SK-N-MC (cell line): ENCODE measurements at regions not wholly inside any gene's neighbourhood (a gene's known extent, or its start where the extent isn't known, plus 50 kb on each side); places are given as distances from the start of the nearest gene placed in this dataset.

Source experiments
- DNase-seq: peaks from one replicate; pipeline ENCODE4 v3.0.0-alpha.2; 2011; ENCODE audit warnings: low read depth, low spot score
- H3K27ac ChIP-seq: fragments of 200-600 bp; sonication (generic); 2 replicates; pipeline ENCODE4 v1.5.1; 2016; ENCODE audit warnings: mixed run types
- H3K36me3 ChIP-seq: fragments of 200-600 bp; sonication (generic); 2 replicates; pipeline ENCODE4 v1.6.1; 2017; ENCODE audit warnings: antibody characterized with exemption, low read length, mixed read lengths; ENCODE audit not compliant: insufficient read depth
- H3K4me3 ChIP-seq: fragments of 200-600 bp; sonication (generic); 2 replicates; pipeline ENCODE4 v1.5.1; 2016
- H3K9ac ChIP-seq: fragments of 200-600 bp; sonication (generic); 2 replicates; pipeline ENCODE4 v1.8.0; 2017; ENCODE audit warnings: mixed run types, mixed read lengths; ENCODE audit not compliant: insufficient read length
- H3K9me3 ChIP-seq: fragments of 200-600 bp; sonication (generic); 2 replicates; pipeline ENCODE4 v1.6.1; 2017; ENCODE audit warnings: low read depth, mild to moderate bottlenecking, antibody characterized with exemption, low read length, moderate library complexity, mixed read lengths
- EZH2 ChIP-seq: fragments of 200-600 bp; sonication (generic); IDR thresholded peaks from one replicate; pipeline ENCODE4 v1.6.1; 2017; ENCODE audit warnings: antibody characterized with exemption
- FOXP2 ChIP-seq: optimal IDR thresholded peaks from 2 replicates; pipeline ENCODE3; 2011; ENCODE audit warnings: mild to moderate bottlenecking, moderate library complexity; ENCODE audit not compliant: insufficient read depth; ENCODE audit errors: extremely low read length, control extremely low read depth
- POLR2AphosphoS5 ChIP-seq: IDR thresholded peaks from 2 replicates; pipeline ENCODE4 v1.6.1; 2012; ENCODE audit warnings: mild to moderate bottlenecking, low read depth, low read length, borderline replicate concordance

DNA sequence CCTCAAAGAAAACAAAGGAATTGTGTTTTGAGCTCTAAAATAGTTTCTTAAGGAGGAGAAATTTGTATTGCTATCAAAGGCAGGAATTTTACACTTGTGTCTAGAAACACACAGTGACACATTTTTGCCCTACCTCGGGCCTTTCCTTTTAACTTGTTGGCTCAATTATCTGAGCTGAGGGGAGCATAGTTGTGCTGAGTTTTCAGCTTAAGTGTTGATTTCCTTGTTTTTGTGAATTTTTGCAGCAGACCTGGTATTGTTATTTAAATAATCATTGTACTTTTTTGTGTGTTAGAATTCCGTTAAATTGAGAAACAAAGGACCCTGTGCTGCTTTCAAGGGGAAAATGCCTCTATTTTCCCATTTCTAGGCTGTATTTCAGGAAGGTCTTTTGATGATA lies 249.7 kb downstream of the CD83 start:
- TF ChIP-seq FOXP2 (no peak), EZH2 (no peak), POLR2AphosphoS5 (no peak)
- Histone ChIP-seq H3K27ac (peak overlapping the region; percentile 72), H3K9me3 (no peaks in the 10 kb centered on the region; the same call in 1 of the 2 replicates), H3K4me3 (no peak overlapping the region; the same call in 1 of the 2 replicates), H3K9ac (no peak overlapping the region), H3K36me3 (peaks cover under 1% of the 10 kb centered on the region; the same call in 1 of the 2 replicates)
- DNase-seq = no peak

DNA sequence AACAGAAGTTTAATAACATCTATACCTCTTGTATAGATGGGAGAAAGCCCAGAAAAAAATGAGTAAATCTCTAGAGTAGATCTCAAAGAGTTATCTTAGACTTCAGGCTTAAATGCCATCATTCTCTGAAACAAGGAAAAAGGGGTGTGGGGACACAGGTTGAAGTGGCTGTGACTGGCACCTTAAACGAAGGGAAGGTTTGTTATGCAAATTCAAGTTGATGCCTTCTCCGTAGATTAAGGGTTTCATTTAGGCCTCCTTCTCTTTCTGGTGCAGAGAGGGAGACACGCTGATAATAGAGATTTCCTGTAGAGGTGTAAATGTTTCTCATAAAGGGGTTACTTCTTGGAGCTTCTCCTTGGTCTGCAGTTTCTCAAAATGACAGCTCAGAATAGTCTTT lies 252.1 kb downstream of the CD83 start:
- Histone ChIP-seq H3K4me3 (no peak overlapping the region), H3K9me3 (peaks cover 11% of the 10 kb centered on the region; the same call in 1 of the 2 replicates), H3K36me3 (peaks cover 5% of the 10 kb centered on the region; the same call in 1 of the 2 replicates), H3K9ac (no peak overlapping the region), H3K27ac (no peak overlapping the region)
- TF ChIP-seq EZH2 = no peak
- TF ChIP-seq FOXP2 = no peak
- TF ChIP-seq POLR2AphosphoS5 = no peak
- DNase-seq = no peak

- no peak overlapping the region for H3K9ac ChIP-seq
- DNase-seq = no peak
- peaks cover 5% of the 10 kb centered on the region; the same call in 1 of the 2 replicates for H3K36me3 ChIP-seq
- H3K27ac ChIP-seq = no peak overlapping the region
- peaks cover 11% of the 10 kb centered on the region; the same call in 1 of the 2 replicates for H3K9me3 ChIP-seq
- H3K4me3 ChIP-seq = no peak overlapping the region
- TF ChIP-seq POLR2AphosphoS5 = no peak
- no peak for TF ChIP-seq EZH2
- TF ChIP-seq FOXP2 = no peak
These were observed 254.0 kb downstream of the CD83 start for GRCh38 chr6:14371530-14371929.

DNA sequence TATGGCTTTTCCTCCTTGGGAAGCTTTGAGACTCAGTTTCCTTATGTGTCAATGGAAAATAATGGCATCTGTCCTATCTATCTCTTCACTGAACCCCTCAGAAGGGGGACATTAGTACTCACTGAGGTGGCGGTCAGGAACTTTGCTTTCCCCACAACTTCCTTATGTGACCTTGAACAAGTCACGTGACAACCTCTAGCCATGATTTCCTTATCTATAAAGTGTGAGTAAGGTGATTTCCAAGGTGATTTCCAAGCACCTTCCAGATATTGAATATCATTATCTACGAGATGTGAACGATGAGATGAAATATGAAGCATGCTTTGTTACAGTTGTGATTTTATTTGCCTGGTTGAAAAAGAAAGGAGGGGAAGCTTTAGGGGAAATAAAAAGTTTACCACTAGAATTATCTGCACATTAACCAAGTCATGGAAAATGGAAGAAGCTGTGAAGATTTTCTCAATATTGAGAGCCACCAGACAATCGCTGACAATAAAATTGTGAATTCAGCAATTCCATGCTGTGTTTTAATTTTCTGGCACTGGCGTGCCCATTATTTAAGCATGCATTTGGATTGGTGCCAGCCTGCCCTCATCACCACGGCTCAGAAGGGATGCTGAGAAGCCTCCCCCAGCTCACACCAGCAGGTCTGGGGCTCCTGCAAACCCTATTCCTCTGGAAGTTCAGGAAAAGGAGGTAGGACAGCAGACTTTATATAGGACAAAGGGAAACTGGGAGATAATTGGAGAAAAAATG lies 255.3 kb downstream of the CD83 start:
- no peak overlapping the region for H3K4me3 ChIP-seq
- H3K36me3 ChIP-seq = peaks cover 5% of the 10 kb centered on the region; the same call in 1 of the 2 replicates
- no peak overlapping the region for H3K9ac ChIP-seq
- peak overlapping the region; percentile 34; the same call in 1 of the 2 replicates for H3K27ac ChIP-seq
- TF ChIP-seq POLR2AphosphoS5 = peak; percentile 70; the same call in 1 of the 2 replicates
- TF ChIP-seq EZH2 = no peak
- TF ChIP-seq FOXP2 = no peak
- peak; percentile 71 for DNase-seq
- H3K9me3 ChIP-seq = peaks cover 11% of the 10 kb centered on the region; the same call in 1 of the 2 replicates

DNA sequence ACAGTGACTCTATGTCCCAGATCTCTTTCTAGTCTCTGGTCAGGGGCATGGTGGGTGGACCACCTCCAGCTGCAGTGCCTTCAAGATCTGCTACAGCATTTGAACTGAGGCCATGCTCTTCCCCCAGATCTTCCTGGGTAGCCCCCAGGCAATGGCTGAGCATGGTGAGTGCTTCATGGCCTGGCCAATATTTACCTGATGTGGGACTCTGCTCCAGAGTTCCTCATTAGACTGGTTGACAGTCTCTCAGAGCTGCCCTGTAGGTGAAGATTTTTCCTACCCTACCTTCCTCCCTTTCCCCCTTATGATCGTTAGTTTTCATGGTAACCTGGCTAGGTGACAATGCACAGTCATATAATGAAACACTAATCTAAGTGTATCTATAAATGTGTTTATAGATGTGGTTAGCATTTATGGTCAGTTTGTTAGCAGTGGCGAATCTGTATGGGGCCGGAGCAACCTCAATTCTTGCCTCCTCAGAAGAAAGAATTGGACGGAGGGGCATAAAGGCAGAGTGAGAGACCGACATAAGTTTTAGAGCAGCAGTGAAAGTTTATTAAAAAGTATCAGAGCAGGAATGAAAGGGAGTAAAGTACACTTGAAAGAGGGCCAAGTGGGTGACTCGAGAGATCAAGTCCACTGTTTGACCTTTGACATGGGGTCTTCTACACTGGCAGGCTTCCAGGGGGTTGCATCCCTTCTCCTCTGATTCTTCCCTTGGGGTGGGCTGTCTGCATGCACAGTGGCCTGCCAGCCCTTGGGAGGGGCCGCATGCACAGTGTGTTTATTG lies 256.3 kb downstream of the CD83 start:
- Histone ChIP-seq H3K9me3 (peaks cover 13% of the 10 kb centered on the region; the same call in 1 of the 2 replicates), H3K4me3 (no peak overlapping the region), H3K27ac (0 out of 2 replicates have a peak overlapping the region, but pooled peaks have one; percentile 34), H3K36me3 (peaks cover 11% of the 10 kb centered on the region; the same call in 1 of the 2 replicates), H3K9ac (no peak overlapping the region)
- TF ChIP-seq FOXP2 (no peak), EZH2 (no peak), POLR2AphosphoS5 (no peak)
- DNase-seq = no peak

DNA sequence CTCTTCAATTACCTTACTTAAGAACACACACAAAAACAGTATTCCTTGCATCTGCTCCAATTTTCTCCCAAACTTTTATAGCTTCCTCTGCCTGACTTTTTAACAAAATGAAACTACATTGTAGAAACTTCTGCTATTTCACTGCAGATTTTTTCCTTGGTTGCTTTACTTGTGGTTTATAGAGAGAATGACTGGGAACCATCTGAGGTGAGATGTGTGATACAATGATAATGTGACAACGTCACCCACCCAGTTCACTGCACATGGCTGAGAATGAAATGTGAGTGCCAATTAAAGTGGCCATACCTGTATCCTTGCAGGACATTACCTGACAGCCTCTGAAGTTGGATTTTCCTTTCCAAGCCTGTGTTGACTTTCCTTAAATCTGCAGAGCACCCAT lies 258.4 kb downstream of the CD83 start:
- H3K9me3 ChIP-seq = peaks cover 13% of the 10 kb centered on the region; the same call in 1 of the 2 replicates
- H3K36me3 ChIP-seq = peaks cover 11% of the 10 kb centered on the region; the same call in 1 of the 2 replicates
- H3K4me3 ChIP-seq = no peak overlapping the region
- no peak for TF ChIP-seq EZH2
- no peak for TF ChIP-seq POLR2AphosphoS5
- no peak for TF ChIP-seq FOXP2
- no peak for DNase-seq
- no peak overlapping the region for H3K9ac ChIP-seq
- no peak overlapping the region for H3K27ac ChIP-seq

DNA sequence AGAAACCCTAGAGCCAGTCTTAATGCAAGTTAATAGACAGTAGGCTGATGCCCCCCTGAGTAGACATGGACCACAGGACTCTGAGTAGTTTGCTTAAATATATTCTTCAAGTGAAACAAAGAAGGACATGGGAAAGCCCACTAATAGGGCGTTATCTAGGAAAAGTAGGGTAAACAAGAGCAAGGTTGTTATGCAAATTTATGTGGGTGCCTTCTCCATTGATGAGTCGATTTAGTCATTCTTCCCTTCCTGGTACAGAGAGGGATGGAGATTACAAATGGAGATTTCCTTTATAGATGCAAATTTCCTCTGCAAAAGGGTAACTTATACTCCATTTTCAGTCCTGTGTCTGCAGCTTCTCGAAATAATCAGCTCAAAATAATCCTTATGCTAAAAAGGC lies 262.0 kb downstream of the CD83 start:
- TF ChIP-seq POLR2AphosphoS5 (no peak), EZH2 (no peak), FOXP2 (no peak)
- Histone ChIP-seq H3K9ac (no peak overlapping the region), H3K36me3 (peaks cover 6% of the 10 kb centered on the region; the same call in 1 of the 2 replicates), H3K27ac (no peak overlapping the region), H3K4me3 (no peak overlapping the region), H3K9me3 (0 out of 2 replicates have a peak, but pooled peaks cover 3% of the 10 kb centered on the region)
- DNase-seq = no peak

DNA sequence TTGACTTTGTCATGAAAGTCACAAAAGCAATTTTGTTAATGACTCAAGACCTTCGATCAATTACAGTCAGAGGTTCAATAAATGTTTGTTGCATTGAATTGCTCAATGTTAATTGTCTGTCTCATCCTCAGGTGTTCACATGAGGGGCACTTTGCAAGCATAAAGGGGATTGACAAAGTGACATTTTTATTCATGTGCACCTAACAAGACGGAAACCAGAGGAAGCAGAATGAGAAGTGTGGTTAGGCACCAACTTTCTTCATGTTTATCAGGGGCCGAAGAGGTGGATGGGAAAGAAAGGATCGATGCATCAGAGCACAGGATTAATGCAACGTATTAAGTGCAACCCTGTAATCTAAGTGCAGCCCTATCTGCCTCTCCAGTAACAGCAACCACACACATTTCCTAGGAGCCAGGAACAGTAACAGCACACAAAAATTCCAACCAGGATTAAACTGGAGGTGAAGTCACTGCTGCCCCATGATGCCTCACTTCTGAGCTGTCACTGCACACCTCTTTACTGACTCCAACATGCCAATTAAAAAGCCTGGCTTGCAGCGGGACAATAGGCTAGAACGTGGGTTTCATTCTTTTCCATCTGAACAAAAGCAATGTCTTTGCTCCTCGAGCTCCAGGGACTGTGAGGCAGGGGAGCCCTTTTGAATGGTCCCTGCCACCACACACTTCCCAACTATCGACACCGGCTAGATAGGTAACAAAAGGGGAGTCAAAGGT lies 262.7 kb downstream of the CD83 start:
- Histone ChIP-seq H3K9me3 (0 out of 2 replicates have a peak, but pooled peaks cover 3% of the 10 kb centered on the region), H3K36me3 (peaks cover 6% of the 10 kb centered on the region; the same call in 1 of the 2 replicates), H3K27ac (peak overlapping the region; percentile 100), H3K4me3 (no peak overlapping the region), H3K9ac (peak overlapping the region; percentile 74)
- TF ChIP-seq POLR2AphosphoS5 = no peak
- no peak for TF ChIP-seq EZH2
- no peak for TF ChIP-seq FOXP2
- DNase-seq = no peak
